K562 (cell line): ENCODE measurements at regions not wholly inside any gene's neighbourhood (a gene's known extent, or its start where the extent isn't known, plus 50 kb on each side); places are given as distances from the start of the nearest gene placed in this dataset.

Experiments
- ATAC-seq: fragments of 200-7000 bp; cut with Tn5 transposase; 3 replicates; pipeline ENCODE4 v1.9.1; 2020; ENCODE audit warnings: moderate library complexity
- BruUV-seq: library from RNA; stranded (reverse); fragments of 400-500 nt; replicated peaks from 2 replicates; lab custom pipeline; 2021; lab: Mats Ljungman, UMichigan
- CTCF ChIA-PET: fragments of 300-600 bp; formaldehyde crosslinking; extraction: SDS; loops from one replicate; lab custom pipeline; 2021; ENCODE audit warnings: low intra/inter-chr PET ratio; lab: Yijun Ruan, JAX
- POLR2A ChIA-PET: fragments of 300-600, 350-650 bp; sonication (Branson Sonifier 250); formaldehyde crosslinking; extraction: SDS; loops from one replicate; lab custom pipeline; 2021; ENCODE audit warnings: antibody characterized with exemption, inconsistent platforms; lab: Yijun Ruan, JAX
- DNase-seq, 4 experiments: peaks; one replicate each; pipeline versions ENCODE4 v3.0.0 to v3.0.0-alpha.2; 2011 to 2018; ENCODE audit warnings: low spot score in 3 of 4, mixed read lengths in 3 of 4; ENCODE audit errors: extremely low read depth in 1 of 4
- FAIRE-seq: peaks from 2 replicates; lab custom pipeline; 2011; peaks lifted over from hg19 to GRCh38; lab: Jason Lieb, UNC
- H2AFZ ChIP-seq: 2 replicates; pipeline ENCODE4 v1.6.0; 2011; ENCODE audit warnings: low read depth, low read length, control low read depth, inconsistent platforms
- H3K27ac ChIP-seq: fragments of 200-600 bp; 3 replicates; pipeline ENCODE4 v1.8.0; 2011; ENCODE audit warnings: low read depth, mild to moderate bottlenecking, control low read depth, inconsistent platforms, low read length, moderate library complexity, mixed read lengths; ENCODE audit errors: extremely low read depth
- H3K27me3 ChIP-seq, 2 experiments: fragments of 300-600 bp in 1 of 2; 2 replicates in 1 of 2; 3 replicates in 1 of 2; pipeline versions ENCODE4 v1.6.0 to v1.8.0; 2011; ENCODE audit warnings: inconsistent platforms in 2 of 2, low read length in 2 of 2, mild to moderate bottlenecking in 1 of 2, mixed read lengths in 1 of 2, moderate library complexity in 1 of 2; ENCODE audit not compliant: control insufficient read depth in 2 of 2, insufficient read depth in 2 of 2
- H3K36me3 ChIP-seq: fragments of 300-600 bp; 3 replicates; pipeline ENCODE4 v1.8.0; 2011; ENCODE audit warnings: mild to moderate bottlenecking, low read length, inconsistent platforms; ENCODE audit not compliant: control insufficient read depth, insufficient read depth
- H3K4me1 ChIP-seq, 2 experiments: fragments of 200-600 bp in 1 of 2; replicated peaks in 1 of 2; 2 replicates in 1 of 2; 3 replicates in 1 of 2; pipeline versions ENCODE4 v1.5.1 to v1.8.0; 2011; ENCODE audit warnings: inconsistent platforms in 2 of 2, low read length in 2 of 2, mild to moderate bottlenecking in 1 of 2, mixed read lengths in 1 of 2, moderate library complexity in 1 of 2; ENCODE audit not compliant: control insufficient read depth in 2 of 2, insufficient read depth in 2 of 2
- H3K4me2 ChIP-seq: 2 replicates; pipeline ENCODE4 v1.6.1; 2011; ENCODE audit warnings: low read length, control low read depth, inconsistent platforms, mixed read lengths; ENCODE audit not compliant: insufficient read depth
- H3K4me3 ChIP-seq: fragments of 200-600 bp; sonication (generic), shearing (Covaris generic); 2 replicates; pipeline ENCODE4 v1.5.1; 2016; ENCODE audit warnings: control low read depth, inconsistent platforms
- H3K79me2 ChIP-seq: fragments of 200-600 bp; 3 replicates; pipeline ENCODE4 v1.8.0; 2011; ENCODE audit warnings: low read length, inconsistent platforms; ENCODE audit not compliant: control insufficient read depth, insufficient read depth
- H3K9ac ChIP-seq, 2 experiments: 2 replicates each; pipeline versions ENCODE4 v1.6.0 to v1.6.1; 2011; ENCODE audit warnings: low read depth in 2 of 2, low read length in 2 of 2, control low read depth in 1 of 2, inconsistent platforms in 1 of 2, mild to moderate bottlenecking in 1 of 2, mixed read lengths in 1 of 2; ENCODE audit not compliant: insufficient read depth in 1 of 2
- H3K9me1 ChIP-seq: one replicate; pipeline ENCODE4 v1.6.0; 2011; ENCODE audit warnings: inconsistent platforms, mild to moderate bottlenecking, low read length, moderate library complexity; ENCODE audit not compliant: control insufficient read depth, insufficient read depth
- H3K9me3 ChIP-seq: replicated peaks from 2 replicates; pipeline ENCODE4 v1.5.1; 2011; ENCODE audit warnings: low read depth, low read length, inconsistent platforms; ENCODE audit not compliant: control insufficient read depth, insufficient read depth
- H4K20me1 ChIP-seq: replicated peaks from 2 replicates; pipeline ENCODE4 v1.6.1; 2011; ENCODE audit warnings: low read length, inconsistent platforms, mixed read lengths; ENCODE audit not compliant: control insufficient read depth, insufficient read depth
- BDP1 ChIP-seq: IDR thresholded peaks from 3 replicates; pipeline ENCODE4 v1.6.1; 2011; ENCODE audit not compliant: insufficient read length, insufficient read depth
- E2F5 ChIP-seq: sonication (generic); formaldehyde crosslinking; IDR thresholded peaks from 2 replicates; pipeline ENCODE4 v1.8.0; 2022; ENCODE audit warnings: mild to moderate bottlenecking, missing genetic modification reagents
- GTF2A2 ChIP-seq: IDR thresholded peaks from 2 replicates; pipeline ENCODE4 v1.6.1; 2016; ENCODE audit warnings: mild to moderate bottlenecking, missing genetic modification characterization, missing compliant biosample characterization
- RAD21 ChIP-seq, 2 experiments: fragments of 250-450 bp in 1 of 2; fragments of 450-650 bp in 1 of 2; sonication (Bioruptor Pico) in 1 of 2; formaldehyde crosslinking in 1 of 2; IDR thresholded peaks in 1 of 2; conservative IDR thresholded peaks in 1 of 2; 2 replicates each; pipeline versions ENCODE4 v1.4.0 to v1.8.0; 2020 to 2022; ENCODE audit warnings: mild to moderate bottlenecking in 2 of 2, moderate library complexity in 1 of 2
- ZBTB26 ChIP-seq: fragments of 450-650 bp; formaldehyde crosslinking; IDR thresholded peaks from 2 replicates; pipeline ENCODE4 v1.4.0; 2022; ENCODE audit warnings: missing genetic modification characterization
- ZKSCAN3 ChIP-seq: fragments of 250-450 bp; sonication (Bioruptor Pico); IDR thresholded peaks from 2 replicates; pipeline ENCODE4 v1.4.0; 2020
- ZNF311 ChIP-seq: fragments of 250-450 bp; sonication (Bioruptor Pico); IDR thresholded peaks from 2 replicates; pipeline ENCODE4 v1.4.0; 2020; ENCODE audit warnings: mild to moderate bottlenecking, moderate library complexity
- WGBS: fragments of 100-300 bp; shearing (Covaris generic); methylation state at CpG from one replicate; pipeline ENCODE4 v1.1.6; 2016; ENCODE audit warnings: low coverage, mixed read lengths; ENCODE audit not compliant: insufficient coverage; ENCODE audit errors: missing lambda C conversion rate; 5-methylcytosine and 5-hydroxymethylcytosine counted together
- in situ Hi-C: fragments of 300-500 bp; cut with MboI; formaldehyde crosslinking; loops from 4 replicates; pipeline ENCODE4 v1.15.0; 2018; ENCODE audit warnings: inconsistent platforms, mixed read lengths
- intact Hi-C: fragments of 100-400 bp; cut with micrococcal nuclease; formaldehyde crosslinking; loops from 2 replicates; pipeline ENCODE4 v1.14.2; 2022

GRCh38 chr12:124395986-124396385 lies 101.1 kb downstream of the RFLNA start:
- no TSS peak for BruUV-seq
- TF ChIP-seq GTF2A2 (tag) (no peak), RAD21 (CRISPR knock-in tag; conservative IDR thresholded peaks at IDR 0.05 in 1 of 2, IDR thresholded peaks at IDR 0.05 in 1 of 2) (no peak), E2F5 (no peak), ZBTB26 (CRISPR knock-in tag) (no peak), ZNF311 (CRISPR knock-in tag) (no peak), ZKSCAN3 (no peak), BDP1 (no peak)
- DNase-seq = no peak
- no peaks in the 10 kb centered on the region for H3K9me3 ChIP-seq
- H3K27me3 ChIP-seq = no peaks in the 10 kb centered on the region
- ChIA-PET CTCF (no interaction called here), POLR2A (no interaction called here)
- no peak overlapping the region for H3K4me2 ChIP-seq
- H4K20me1 ChIP-seq = 0 out of 2 replicates have a peak, but pooled peaks cover 7% of the 10 kb centered on the region
- no peak for ATAC-seq
- no peak overlapping the region for H3K9ac ChIP-seq
- no peaks in the 10 kb centered on the region for H3K79me2 ChIP-seq
- intact Hi-C loops = no loop called here
- no peaks in the 10 kb centered on the region for H3K9me1 ChIP-seq
- no peak overlapping the region for H3K27ac ChIP-seq
- H3K4me3 ChIP-seq = no peak overlapping the region
- FAIRE-seq = no peak
- no peak overlapping the region for H2AFZ ChIP-seq
- H3K36me3 ChIP-seq = peaks cover 61% of the 10 kb centered on the region; the same call in 2 of the 3 replicates
- in situ Hi-C loops = no loop called here
- 86% methylated on average over 7 of the region's 7 CpGs for WGBS
- H3K4me1 ChIP-seq = peaks cover 4 to 55% of the 10 kb centered on the region in 2 experiments
